Aorta (tissue), 5 donors: ENCODE measurements at regions not wholly inside any gene's neighbourhood (a gene's known extent, or its start where the extent isn't known, plus 50 kb on each side); places are given as distances from the start of the nearest gene placed in this dataset.
"Not testable (repeated sequence)": the region's sequence is repeated elsewhere in the genome, so short reads cannot be mapped to it uniquely, and the experiment has no call there.

Experiments used
- ATAC-seq: fragments of 200-7000 bp; cut with Tn5 transposase; one replicate; pipeline ENCODE4 v1.9.1; 2022; ENCODE audit warnings: moderate library complexity; ENCODE audit not compliant: low FRiP score
- DNase-seq, 2 donors: peaks; one replicate each; pipeline ENCODE4 v3.0.0-alpha.2; 2020
- H3K27ac ChIP-seq, 2 donors: one replicate each; pipeline ENCODE4 v1.5.1; 2013; ENCODE audit warnings: low read length in 2 of 2, mild to moderate bottlenecking in 2 of 2, moderate library complexity in 2 of 2, control low read depth in 1 of 2, inconsistent platforms in 1 of 2, low read depth in 1 of 2
- H3K27me3 ChIP-seq, 2 donors: one replicate each; pipeline ENCODE4 v1.6.1; 2013; ENCODE audit warnings: control low read depth in 1 of 2, low read length in 1 of 2, mild to moderate bottlenecking in 1 of 2, moderate library complexity in 1 of 2; ENCODE audit not compliant: insufficient read depth in 2 of 2, control insufficient read depth in 1 of 2
- H3K36me3 ChIP-seq, 2 donors: one replicate each; pipeline ENCODE4 v1.6.1; 2013; ENCODE audit warnings: control low read depth in 1 of 2, low read length in 1 of 2, mild to moderate bottlenecking in 1 of 2; ENCODE audit not compliant: insufficient read depth in 2 of 2, control insufficient read depth in 1 of 2
- H3K4me1 ChIP-seq, 2 donors: one replicate each; pipeline ENCODE4 v1.6.1; 2013; ENCODE audit warnings: low read length in 2 of 2, control low read depth in 1 of 2, mild to moderate bottlenecking in 1 of 2, moderate library complexity in 1 of 2; ENCODE audit not compliant: insufficient read depth in 2 of 2, control insufficient read depth in 1 of 2
- H3K4me3 ChIP-seq, 2 donors: one replicate each; pipeline ENCODE4 v1.5.1; 2013; ENCODE audit warnings: low read length in 2 of 2, control low read depth in 1 of 2, mild to moderate bottlenecking in 1 of 2
- H3K9me3 ChIP-seq: one replicate; pipeline ENCODE4 v1.6.1; 2013; ENCODE audit warnings: mild to moderate bottlenecking, low read length; ENCODE audit not compliant: control insufficient read depth
- WGBS, 2 donors: extraction: QIAGEN DNeasy Blood & Tissue Kit; methylation state at CpG; one replicate each; pipeline ENCODE4 v1.1.7; 2013; 5-methylcytosine and 5-hydroxymethylcytosine counted together
- intact Hi-C, 2 donors: fragments of 100-400 bp; cut with DNase I; formaldehyde crosslinking; loops; one replicate each; pipeline versions ENCODE4 v1.14.2 to v1.15.0; 2022
- donor health status: healthy with polysubstance abuse.
- donor health status: Bipolar disorder and iron deficiency.
- donor health status: DM: no; HTN: no; CAD: no.
- donor health status: DM: no; HTN: no; CAD: no.
- donor health status: DM: yes; HTN: yes; CAD: no.

GRCh38 chr15:25579127-25579526 lies 140.3 kb upstream of the UBE3A start:
- ATAC-seq = no peak
- H3K36me3 ChIP-seq = no peaks in the 10 kb centered on the region
- 97 to 99% methylated on average over 2 of the region's 2 CpGs for WGBS, 2 donors
- intact Hi-C loops = no loop called here
- DNase-seq = no peak
- H3K4me3 ChIP-seq = no peak overlapping the region
- H3K9me3 ChIP-seq = peaks cover 3% of the 10 kb centered on the region
- H3K4me1 ChIP-seq = no peaks in the 10 kb centered on the region
- H3K27ac ChIP-seq = no peak overlapping the region
- H3K27me3 ChIP-seq = no peaks in the 10 kb centered on the region

- Histone ChIP-seq H3K27me3 (no peaks in the 10 kb centered on the region), H3K27ac (peak overlapping the region; percentile 12 to 72), H3K36me3 (no peaks in the 10 kb centered on the region), H3K9me3 (no peaks in the 10 kb centered on the region), H3K4me1 (peaks cover 11 to 19% of the 10 kb centered on the region in 2 donors), H3K4me3 (no peak overlapping the region)
- ATAC-seq (no peak), DNase-seq (no peak)
- intact Hi-C loops = loop anchor here in 1 of 2 donors (5.0 kb wide), 1 partner anchor 40 kb away; no protein-coding TSS in a partner anchor
- WGBS, 2 donors = 3 to 8% methylated on average over 4 of the region's 4 CpGs
Observed at GRCh38 chr15:25572191-25572590, 133.4 kb upstream of the UBE3A start.

GRCh38 chr15:25568751-25569150 lies 129.9 kb upstream of the UBE3A start:
- H3K4me3 ChIP-seq = no peak overlapping the region
- H3K4me1 ChIP-seq = peaks cover 12 to 22% of the 10 kb centered on the region in 2 donors
- peak; percentile 60 to 81 for DNase-seq
- H3K9me3 ChIP-seq = no peaks in the 10 kb centered on the region
- H3K27ac ChIP-seq = peak overlapping the region; percentile 73 to 97
- 3 to 7% methylated on average over 7 of the region's 7 CpGs for WGBS, 2 donors
- H3K27me3 ChIP-seq = no peaks in the 10 kb centered on the region
- H3K36me3 ChIP-seq = no peaks in the 10 kb centered on the region
- ATAC-seq = peak; percentile 77
- intact Hi-C loops = loop anchor here (5.0 kb wide), 2 partner anchors 34 to 104 kb away; no protein-coding TSS in a partner anchor

GRCh38 chr15:25566545-25566944 lies 127.7 kb upstream of the UBE3A start:
- WGBS, 2 donors = 74 to 77% methylated on average over 6 of the region's 6 CpGs
- not testable (repeated sequence) for H3K9me3 ChIP-seq, H3K27me3 ChIP-seq, H3K27ac ChIP-seq, ATAC-seq, H3K4me3 ChIP-seq, H3K36me3 ChIP-seq, DNase-seq
- intact Hi-C loops = loop anchor here (5.0 kb wide), 2 partner anchors 36 to 106 kb away; no protein-coding TSS in a partner anchor
- H3K4me1 ChIP-seq = peaks cover 10 to 24% of the 10 kb centered on the region in 2 donors

GRCh38 chr15:25565470-25566264 lies 126.8 kb upstream of the UBE3A start:
- ATAC-seq (peak; percentile 44), DNase-seq (no peak)
- 39 to 40% methylated on average over 14 of the region's 14 CpGs for WGBS, 2 donors
- Histone ChIP-seq H3K4me3 (no peak overlapping the region), H3K27me3 (no peaks in the 10 kb centered on the region), H3K9me3 (no peaks in the 10 kb centered on the region), H3K27ac (peak overlapping the region in 1 of 2 donors; percentile 17), H3K36me3 (no peaks in the 10 kb centered on the region), H3K4me1 (peaks cover 10 to 22% of the 10 kb centered on the region in 2 donors)
- intact Hi-C loops = loop anchor here (5.0 kb wide), 2 partner anchors 37 to 107 kb away; no protein-coding TSS in a partner anchor

GRCh38 chr15:25563596-25563995 lies 124.8 kb upstream of the UBE3A start:
- WGBS, 2 donors = 67 to 81% methylated on average over 4 of the region's 4 CpGs
- peak overlapping the region in 1 of 2 donors; percentile 50 for H3K27ac ChIP-seq
- ATAC-seq (no peak), DNase-seq (no peak)
- no peaks in the 10 kb centered on the region for H3K27me3 ChIP-seq
- no peak overlapping the region for H3K4me3 ChIP-seq
- intact Hi-C loops = loop anchor here in 1 of 2 donors (5.0 kb wide), 1 partner anchor 51 kb away; no protein-coding TSS in a partner anchor
- no peaks in the 10 kb centered on the region for H3K36me3 ChIP-seq
- H3K4me1 ChIP-seq = peaks cover 9 to 10% of the 10 kb centered on the region in 2 donors
- H3K9me3 ChIP-seq = no peaks in the 10 kb centered on the region

- intact Hi-C loops = no loop called here
- DNase-seq (no peak), ATAC-seq (no peak)
- 57 to 58% methylated on average over 5 of the region's 5 CpGs for WGBS, 2 donors
- Histone ChIP-seq H3K9me3 (no peaks in the 10 kb centered on the region), H3K4me1 (no peaks in the 10 kb centered on the region), H3K4me3 (no peak overlapping the region), H3K27me3 (no peaks in the 10 kb centered on the region), H3K27ac (no peak overlapping the region), H3K36me3 (no peaks in the 10 kb centered on the region)
Observed at GRCh38 chr15:25557926-25558325, 119.1 kb upstream of the UBE3A start.

GRCh38 chr15:25556136-25556535 lies 117.3 kb upstream of the UBE3A start:
- intact Hi-C loops = no loop called here
- no peak for ATAC-seq

GRCh38 chr15:25554640-25555039 lies 115.8 kb upstream of the UBE3A start:
- Histone ChIP-seq H3K4me1 (no peaks in the 10 kb centered on the region), H3K4me3 (no peak overlapping the region), H3K9me3 (no peaks in the 10 kb centered on the region), H3K27ac (no peak overlapping the region), H3K36me3 (no peaks in the 10 kb centered on the region), H3K27me3 (no peaks in the 10 kb centered on the region)
- DNase-seq (no peak), ATAC-seq (no peak)
- WGBS, 2 donors = 84% methylated on average over 10 of the region's 10 CpGs
- intact Hi-C loops = no loop called here

More at GRCh38 chr15:25556136-25556535, 117.3 kb upstream of the UBE3A start:
- no peak overlapping the region for H3K27ac ChIP-seq
- H3K27me3 ChIP-seq = no peaks in the 10 kb centered on the region
- no peaks in the 10 kb centered on the region for H3K9me3 ChIP-seq
- no peak overlapping the region for H3K4me3 ChIP-seq
- DNase-seq = no peak
- H3K4me1 ChIP-seq = no peaks in the 10 kb centered on the region
- H3K36me3 ChIP-seq = no peaks in the 10 kb centered on the region
